HG02981 (cell line): ENCODE measurements at regions not wholly inside any gene's neighbourhood (a gene's known extent, or its start where the extent isn't known, plus 50 kb on each side); places are given as distances from the start of the nearest gene placed in this dataset.

Source experiments
- ATAC-seq: cut with Tn5 transposase; IDR thresholded peaks from one replicate; pipeline ENCODE4 v1.9.1; 2021; ENCODE audit warnings: mild to moderate bottlenecking, moderate library complexity; ENCODE audit not compliant: unreplicated experiment

DNA sequence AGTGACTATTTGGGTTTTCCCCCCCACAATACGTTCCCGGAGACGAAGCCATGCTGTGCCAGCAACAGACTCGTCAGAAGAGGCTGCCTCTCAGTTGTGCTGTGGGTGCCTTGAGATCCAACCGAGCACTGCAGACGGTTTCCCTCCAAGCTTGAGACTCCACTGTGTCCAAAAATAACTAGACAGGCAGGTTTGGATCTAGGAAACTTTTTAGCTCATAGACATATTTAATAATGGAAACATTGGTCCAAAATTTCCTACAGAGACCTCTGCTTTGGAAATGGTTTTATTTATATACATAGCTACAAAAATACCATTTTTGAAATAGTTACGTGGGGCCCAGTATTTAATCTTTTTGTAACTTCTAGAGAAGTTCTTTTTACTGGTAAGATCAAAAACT is 63.1 kb upstream of the SPATS2L start:
- no peak for ATAC-seq

DNA sequence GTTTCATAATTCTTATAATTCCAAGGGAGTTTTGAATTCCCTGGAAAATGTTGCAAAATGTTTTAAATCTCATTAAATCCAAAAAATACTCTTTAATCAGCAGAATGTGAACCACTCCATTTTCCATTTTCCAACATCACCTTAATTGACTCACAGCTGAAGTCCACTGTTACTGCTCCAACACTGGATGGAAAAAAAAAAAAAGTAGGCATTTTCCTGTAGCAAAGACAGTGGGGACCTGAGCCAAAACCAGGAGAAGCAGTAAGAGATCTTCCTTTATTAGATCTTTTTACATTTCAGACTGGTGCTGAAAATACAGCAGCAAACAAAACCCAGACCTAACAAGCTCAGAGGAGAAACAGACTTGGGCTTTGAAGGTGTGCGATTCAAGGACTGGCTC is 62.4 kb upstream of the SPATS2L start:
- ATAC-seq: no peak

- no peak for ATAC-seq
Observed at GRCh38 chr2:200247494-200247893, 59.0 kb upstream of the SPATS2L start.

DNA sequence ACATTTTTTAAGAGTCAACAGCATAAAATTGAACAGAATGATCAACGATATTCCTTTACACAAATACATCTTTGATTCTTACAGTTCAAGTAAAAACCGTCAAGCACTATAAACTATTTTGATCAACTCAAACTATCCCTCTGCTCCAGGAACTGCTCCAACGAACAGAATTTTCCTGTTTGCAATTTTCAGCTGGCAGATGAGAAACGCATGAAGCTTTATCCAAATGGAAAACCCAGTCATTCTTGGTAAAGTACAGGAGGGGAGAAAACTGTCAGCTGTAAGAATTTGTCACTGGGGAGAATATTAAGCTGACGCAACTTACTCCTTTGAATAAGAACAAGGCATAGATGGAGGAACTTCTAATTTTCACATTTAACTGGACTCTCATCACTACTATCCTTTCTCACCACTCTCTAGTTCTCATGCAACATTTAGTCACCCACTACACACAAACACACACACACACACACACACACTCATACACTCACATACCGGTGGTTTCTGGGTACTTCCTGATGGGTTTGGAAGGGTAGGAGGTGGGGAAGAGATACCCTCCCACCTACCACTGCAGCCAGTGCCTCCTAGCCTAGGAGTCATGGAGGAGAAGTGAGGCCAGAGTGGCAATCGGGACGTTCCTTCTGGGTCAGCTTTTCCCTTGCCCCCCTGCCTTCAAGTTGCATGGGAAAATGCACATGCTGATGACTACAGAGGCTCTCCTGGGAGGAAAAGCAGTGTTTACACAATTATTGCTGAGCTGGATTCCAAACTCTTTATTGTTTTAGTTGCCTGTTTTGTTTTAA is 54.0 kb upstream of the SPATS2L start:
- ATAC-seq: no peak

- ATAC-seq: no peak
Observed at GRCh38 chr2:200253639-200254038, 52.9 kb upstream of the SPATS2L start.

GRCh38 chr2:200254773-200255172 is 51.7 kb upstream of the SPATS2L start:
- ATAC-seq: no peak

DNA sequence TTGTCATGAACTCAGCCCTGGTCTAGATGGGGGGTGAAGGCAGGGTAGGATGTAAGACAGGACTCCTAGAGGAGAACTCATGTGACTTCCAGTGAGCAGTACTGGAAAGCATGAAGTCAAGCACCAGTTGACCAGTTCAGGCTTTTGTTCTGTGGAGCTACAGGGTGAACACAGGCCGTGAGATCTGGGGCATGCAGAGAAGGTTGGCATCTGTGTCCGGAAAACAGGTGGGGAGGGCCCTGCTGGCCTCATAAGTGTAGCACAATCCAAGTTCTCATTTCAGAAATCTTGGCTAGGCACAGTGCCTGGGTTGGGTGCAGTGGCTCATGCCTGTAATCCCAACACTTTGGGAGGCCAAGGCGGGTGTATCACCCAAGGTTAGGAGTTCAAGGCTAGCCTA is 50.9 kb upstream of the SPATS2L start:
- ATAC-seq: no peak
